GM18868 (cell line): ENCODE measurements at regions not wholly inside any gene's neighbourhood (a gene's known extent, or its start where the extent isn't known, plus 50 kb on each side); places are given as distances from the start of the nearest gene placed in this dataset.

Experiments used
- ATAC-seq: cut with Tn5 transposase; IDR thresholded peaks from one replicate; pipeline ENCODE4 v1.9.1; 2021; ENCODE audit warnings: mild to moderate bottlenecking, moderate library complexity; ENCODE audit not compliant: unreplicated experiment

DNA sequence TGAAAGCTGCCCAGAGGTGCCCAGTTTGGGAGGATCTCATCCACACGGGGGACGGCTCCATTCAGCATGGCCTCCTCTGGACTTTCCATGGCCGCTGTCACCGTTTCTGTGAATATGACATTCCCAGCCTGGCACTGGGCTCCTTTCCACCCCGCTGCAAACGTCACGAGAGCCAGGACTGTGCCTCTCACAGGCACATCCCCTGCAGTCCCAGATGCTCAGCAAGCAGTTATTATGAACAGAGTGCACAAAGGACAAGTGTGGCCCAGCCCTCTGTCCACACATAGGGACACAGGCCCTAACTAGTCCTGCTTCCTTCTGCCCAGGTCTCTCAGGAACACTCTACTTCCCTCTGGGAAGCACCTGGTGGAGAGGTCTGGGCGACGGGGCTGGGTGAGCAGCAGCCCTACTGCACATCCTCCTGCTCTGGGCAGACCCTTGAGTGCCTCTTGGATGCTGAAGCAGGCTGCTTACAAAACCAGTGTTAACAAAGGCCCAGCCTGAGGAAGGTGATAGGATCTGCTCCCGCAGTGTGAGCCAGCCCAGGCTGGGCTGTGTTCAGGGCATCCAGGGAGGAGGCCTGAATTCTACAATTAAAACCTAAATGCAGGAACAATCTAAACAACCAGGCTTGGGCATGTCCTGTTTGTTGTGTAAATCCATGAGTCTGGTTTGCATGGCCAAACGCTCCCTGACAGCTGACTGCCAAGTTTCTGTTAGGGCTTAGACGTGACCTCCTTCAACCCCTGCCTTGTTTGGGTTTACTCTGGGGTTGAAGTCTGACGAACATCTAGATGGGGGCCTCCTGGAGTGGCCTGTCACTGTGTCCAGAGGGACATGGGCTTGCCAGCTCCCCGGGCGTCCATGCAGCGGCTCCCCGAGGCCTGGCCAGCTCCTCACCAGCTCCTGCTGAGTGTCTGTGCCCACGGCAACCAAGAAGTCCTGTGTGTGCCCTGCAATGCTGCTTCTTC is 269.8 kb downstream of the GADD45G start:
- ATAC-seq: no peak

DNA sequence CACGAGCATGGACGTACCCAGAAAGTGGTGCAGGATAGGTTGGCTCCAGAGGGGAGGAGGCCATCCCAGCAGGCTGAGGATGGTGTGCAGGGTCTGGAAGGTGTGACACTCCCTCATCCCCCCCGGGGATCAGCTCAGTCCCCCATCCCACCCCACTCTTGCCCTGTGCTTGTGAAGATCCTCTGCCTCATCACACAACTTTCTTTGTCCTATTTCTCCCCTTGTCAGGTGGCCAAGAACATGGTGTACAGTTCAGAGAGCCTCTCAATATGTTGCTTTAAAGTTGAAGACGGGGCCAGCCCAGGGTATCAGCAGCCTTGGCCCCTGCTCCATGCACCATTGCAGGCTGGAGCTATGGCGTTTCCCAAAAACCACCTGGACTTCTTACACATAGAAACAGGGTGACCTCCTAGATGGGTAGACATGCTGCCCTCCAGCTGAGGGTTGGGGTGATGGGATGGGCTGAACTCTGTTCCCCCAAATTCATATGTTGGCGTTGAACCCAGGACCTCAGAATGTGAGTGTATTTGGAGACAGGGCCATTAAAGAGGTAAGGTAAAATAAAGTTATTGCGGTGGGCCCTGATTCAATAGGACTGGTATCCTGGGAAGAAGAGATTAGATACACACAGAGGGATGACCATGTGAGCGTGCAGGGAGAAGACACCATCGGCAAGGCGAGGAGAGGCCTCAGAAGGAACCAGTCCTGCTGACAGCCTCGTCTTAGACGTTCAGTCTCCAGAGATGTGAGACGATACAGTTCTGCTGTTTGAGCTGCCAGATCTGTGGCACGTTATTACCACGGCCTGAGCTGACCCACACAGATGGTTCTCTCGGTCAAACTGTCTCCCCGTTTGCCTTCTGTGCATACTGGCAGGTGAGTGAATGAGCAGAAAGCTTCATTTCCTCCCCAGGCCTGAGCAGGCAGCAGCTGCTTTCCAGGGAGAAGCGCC is 272.5 kb downstream of the GADD45G start:
- no peak for ATAC-seq

GRCh38 chr9:89878003-89878411 is 273.2 kb downstream of the GADD45G start:
- ATAC-seq: no peak

GRCh38 chr9:89878687-89879086 is 273.9 kb downstream of the GADD45G start:
- ATAC-seq: no peak

- no peak for ATAC-seq
Measured at GRCh38 chr9:89879276-89879675, 274.5 kb downstream of the GADD45G start.

DNA sequence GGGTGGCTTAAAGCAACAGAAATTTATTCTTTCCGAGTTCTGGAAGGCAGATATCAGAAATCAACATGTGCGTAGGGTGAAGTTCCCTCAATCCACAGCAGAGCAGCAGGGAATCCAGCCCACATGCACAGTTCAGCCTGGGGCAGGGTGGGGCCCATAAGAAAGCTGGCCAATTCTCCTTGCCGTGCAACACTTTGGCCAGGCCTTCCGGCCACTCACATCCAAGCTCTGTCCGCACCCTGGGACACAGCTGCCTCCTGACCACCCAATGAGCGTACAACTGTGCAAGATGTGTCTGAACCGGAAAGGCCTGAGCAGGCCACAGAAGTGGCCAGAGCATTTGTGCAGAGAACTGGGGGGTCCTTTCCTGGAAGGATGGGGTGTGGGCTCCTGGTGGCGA is 274.9 kb downstream of the GADD45G start:
- no peak for ATAC-seq

- no peak for ATAC-seq
Measured at GRCh38 chr9:89880161-89880560, 275.3 kb downstream of the GADD45G start.

GRCh38 chr9:89880721-89881120 is 275.9 kb downstream of the GADD45G start:
- ATAC-seq: no peak

DNA sequence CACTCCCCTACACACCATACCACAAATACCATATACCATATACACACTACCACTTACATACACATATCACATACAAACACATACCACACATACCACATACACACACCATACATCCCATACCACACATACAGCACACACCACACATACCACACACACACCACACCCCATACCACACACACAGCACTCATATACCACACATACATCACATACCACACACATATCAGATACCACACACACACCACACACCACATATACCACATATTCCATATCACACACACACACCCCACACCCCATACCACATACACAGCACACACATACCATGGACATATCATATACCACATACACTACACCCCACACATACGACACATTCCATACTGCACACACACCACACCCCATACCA is 276.6 kb downstream of the GADD45G start:
- no peak for ATAC-seq

DNA sequence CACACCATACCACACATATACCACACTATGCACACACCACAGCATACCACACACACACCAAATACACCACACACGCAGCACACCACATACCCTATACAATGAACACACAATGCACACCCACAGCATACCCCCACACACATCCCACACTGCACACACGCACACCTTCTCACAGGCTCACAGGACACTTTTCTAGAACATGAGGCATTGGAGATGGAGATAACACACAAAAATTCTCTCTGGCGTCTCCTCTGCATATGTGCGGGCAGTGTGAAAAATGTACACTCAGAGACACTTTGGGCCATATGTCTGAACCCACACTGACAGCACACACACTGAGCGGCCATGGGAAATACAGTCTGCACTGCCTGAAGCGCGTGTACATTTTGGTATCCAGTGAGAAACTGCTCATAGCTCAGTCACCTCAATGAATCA is 278.1 kb downstream of the GADD45G start:
- no peak for ATAC-seq

DNA sequence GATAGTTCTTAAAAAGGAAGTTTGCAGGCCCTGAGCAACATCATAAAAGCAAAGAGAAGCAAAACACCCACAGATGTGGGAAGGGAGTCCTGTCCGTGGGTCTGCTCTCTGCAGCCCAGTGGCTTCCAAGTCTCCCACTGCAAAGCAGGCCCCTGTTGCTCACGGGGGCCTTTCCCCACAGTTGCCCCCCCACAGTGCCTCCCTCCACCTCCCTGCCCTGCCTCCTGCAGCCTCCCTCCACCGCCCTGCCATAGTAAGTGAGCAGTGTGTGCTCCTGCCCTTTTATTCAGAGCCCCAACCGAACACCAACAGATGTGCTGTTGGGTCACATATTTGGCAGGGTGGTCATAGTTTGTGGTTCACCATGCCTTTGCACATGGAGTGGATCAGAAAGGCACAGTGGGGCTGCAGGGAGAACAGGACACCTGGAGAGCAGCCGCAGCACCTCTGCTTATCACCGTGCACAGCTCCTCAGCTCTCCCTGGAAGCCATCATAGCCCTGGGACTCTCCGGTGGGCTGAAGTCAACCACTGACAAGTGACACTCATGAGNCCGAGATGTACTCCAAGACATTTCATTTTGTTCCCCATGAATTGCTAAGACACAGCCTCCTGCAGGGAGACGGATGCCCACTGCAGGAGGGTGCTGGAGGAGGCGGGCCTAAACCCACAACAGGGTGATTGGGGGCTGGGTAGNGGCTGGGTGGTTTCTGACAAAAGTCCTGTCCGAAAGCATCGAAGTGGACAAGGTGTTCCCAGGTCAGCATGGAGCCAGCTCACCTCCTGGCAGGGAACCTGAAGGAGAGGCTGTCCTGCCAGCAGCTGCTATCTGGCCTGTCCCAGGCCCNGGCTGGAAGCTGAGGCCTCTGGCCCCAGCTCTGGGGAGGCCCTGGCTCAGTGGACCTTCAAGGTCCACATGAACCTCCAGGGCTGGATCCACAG is 278.9 kb downstream of the GADD45G start:
- ATAC-seq: no peak

GRCh38 chr9:89884356-89885083 is 279.7 kb downstream of the GADD45G start:
- no peak for ATAC-seq

- ATAC-seq: no peak
Measured at GRCh38 chr9:89885156-89885555, 280.3 kb downstream of the GADD45G start.

- ATAC-seq: no peak
Measured at GRCh38 chr9:89886281-89886700, 281.5 kb downstream of the GADD45G start.

- no peak for ATAC-seq
Measured at GRCh38 chr9:89887286-89887685, 282.5 kb downstream of the GADD45G start.

GRCh38 chr9:89888233-89888632 is 283.4 kb downstream of the GADD45G start:
- no peak for ATAC-seq

GRCh38 chr9:89888677-89889076 is 283.9 kb downstream of the GADD45G start:
- no peak for ATAC-seq

DNA sequence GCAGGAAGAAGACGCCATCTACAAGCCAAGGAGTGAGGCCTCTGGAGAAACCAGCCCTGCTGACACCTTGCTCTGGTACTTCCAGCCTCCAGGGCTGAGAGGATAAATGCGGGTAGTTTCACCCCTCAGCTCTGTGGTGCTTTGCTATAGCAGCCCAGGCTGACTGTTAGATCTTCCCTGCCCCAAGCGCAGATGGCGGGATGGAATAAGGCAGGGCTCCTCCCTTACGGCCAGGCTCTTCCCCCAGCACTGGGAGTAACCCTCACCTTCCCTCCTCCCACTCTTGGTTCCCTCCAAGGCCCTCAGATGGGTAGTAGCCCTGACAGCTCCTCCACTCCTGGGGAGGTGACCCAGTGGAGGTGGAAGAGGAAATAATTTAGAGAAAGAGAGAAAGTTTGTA is 285.1 kb downstream of the GADD45G start:
- ATAC-seq: no peak

DNA sequence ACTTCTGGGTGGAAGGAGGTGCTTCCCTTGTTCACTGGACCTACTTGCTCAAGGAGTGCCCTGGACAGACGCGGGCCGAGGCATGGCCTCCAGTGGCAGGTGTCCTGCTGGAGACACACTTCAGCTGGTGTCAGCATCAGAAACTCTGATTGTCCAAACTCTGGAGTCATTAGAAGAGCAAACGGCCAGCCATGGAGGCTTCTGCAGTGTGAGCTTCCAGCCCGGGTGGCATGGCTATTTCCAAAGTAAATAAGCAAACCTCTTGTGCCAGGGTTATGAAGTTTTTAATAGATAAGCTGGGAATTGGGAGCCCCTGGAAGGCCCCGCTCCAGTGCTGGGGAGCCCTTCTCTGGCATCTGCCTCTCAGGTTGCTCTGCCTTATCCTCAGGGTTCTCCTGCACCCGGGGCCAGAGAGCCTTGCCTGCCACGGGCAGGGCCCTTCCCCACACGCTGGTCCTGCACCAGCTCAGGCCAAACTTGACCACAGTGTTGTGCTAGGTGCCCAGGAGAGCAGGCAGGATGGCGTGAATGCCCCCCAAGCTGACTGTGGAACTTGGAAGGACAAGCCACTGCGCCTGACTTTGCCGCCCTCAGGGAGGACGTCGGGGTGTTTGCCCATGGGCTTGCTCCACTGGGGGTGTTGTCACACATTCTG is 285.6 kb downstream of the GADD45G start:
- ATAC-seq: no peak
